GM12875 (cell line): ENCODE measurements at regions not wholly inside any gene's neighbourhood (a gene's known extent, or its start where the extent isn't known, plus 50 kb on each side); places are given as distances from the start of the nearest gene placed in this dataset.

Experiments used
- H3K4me3 ChIP-seq: one replicate; pipeline ENCODE4 v1.5.1; 2011; ENCODE audit warnings: low read depth, low read length, control low read depth
- CTCF ChIP-seq: IDR thresholded peaks from 2 replicates; pipeline ENCODE4 v1.5.1; 2011; ENCODE audit warnings: low read depth, mild to moderate bottlenecking, control low read depth, inconsistent platforms, low read length, moderate library complexity, borderline replicate concordance; ENCODE audit not compliant: insufficient read depth

- no peak overlapping the region for H3K4me3 ChIP-seq
- TF ChIP-seq CTCF: no peak
Measured at GRCh38 chr14:22124073-22124613, 450.5 kb upstream of the OR4E1 start.

DNA sequence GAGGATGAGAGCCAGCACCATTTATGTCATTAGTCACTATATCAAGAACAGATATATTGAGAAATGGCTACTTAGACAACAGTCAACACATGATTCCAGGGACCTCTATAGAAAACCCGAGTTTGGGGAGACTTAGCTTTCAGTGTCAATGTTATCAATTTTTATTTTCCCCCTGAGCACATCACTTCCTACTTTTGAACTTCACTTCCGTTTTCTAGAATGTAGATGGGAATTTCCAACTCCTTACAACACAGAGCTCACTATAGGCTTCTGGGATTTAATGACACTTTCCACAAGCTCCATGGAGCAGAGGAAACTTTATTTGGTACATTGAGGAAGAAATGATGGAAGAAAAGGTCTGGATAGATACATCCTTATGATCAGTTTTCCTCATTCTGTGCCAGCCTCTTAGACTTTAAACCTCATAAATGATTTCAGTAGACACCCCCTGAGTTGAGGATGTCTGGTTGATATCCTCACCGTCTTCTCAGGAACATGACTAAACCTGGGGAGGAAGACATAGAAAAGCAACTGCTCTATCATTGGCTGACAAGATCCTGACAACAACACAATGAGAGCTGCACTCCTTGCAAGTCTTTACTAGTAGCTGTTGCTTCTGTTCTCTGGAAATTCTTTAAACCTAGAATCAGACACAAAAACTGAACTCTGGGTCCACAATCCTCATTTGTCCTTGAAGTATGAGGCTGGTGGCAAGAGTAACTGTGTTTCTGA, 449.4 kb upstream of the OR4E1 start:
- H3K4me3 ChIP-seq: no peak overlapping the region
- no peak for TF ChIP-seq CTCF

DNA sequence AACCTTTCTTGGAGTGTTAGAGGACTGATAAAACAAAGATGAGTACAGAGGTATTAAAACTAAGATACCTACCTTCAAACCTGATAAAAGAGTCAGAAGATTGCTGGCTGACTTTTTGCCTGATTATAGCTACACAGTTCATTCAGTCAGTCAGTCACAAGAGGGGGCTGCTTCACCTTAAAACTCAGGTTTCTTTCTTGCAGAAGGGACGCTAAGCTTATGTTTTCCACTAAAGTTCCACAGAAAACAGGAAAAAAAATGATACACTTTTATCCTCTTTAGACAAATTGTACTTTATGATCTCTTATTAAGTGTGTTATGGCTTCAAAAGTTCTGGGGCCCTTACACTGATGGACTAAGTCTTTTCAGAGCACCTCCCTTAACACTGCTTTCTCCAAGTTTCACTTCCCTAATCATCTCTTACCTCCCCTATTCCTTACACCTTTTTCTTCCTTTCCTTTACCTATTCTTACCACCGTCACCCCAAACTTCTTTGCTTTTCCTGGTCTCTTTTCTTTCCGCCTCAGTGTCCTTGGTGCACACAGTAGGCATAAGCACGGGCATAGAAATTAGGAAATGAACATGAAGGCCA, 448.7 kb upstream of the OR4E1 start:
- no peak for TF ChIP-seq CTCF
- no peak overlapping the region for H3K4me3 ChIP-seq

DNA sequence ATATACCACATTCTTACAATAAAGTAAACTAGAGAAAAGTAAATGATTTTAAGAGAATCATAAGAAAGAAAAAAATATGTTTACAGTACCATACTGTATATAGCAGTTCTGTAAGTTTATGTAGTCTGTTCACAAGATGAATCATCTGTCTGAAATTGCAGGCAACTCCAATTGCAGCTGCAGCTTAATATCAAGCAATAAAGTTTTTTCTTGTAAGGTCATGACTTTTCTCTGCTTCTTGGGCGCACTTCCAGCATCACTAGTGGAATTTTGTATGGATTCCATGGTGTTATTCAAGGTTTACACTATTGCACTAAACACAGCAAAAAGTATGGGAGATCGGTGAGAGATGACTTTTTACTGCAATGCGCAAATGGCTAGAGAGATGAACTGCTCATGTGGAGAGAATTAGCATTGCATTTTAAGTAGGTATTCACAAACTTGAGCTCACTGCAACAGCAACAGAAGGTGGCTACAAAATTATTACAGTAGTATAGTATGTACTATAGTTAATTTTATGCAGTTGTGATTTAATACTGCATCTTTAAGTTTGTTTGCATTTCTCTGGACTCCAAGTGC, 445.4 kb upstream of the OR4E1 start:
- TF ChIP-seq CTCF: no peak
- H3K4me3 ChIP-seq: no peak overlapping the region

GRCh38 chr14:22113401-22113800, 439.8 kb upstream of the OR4E1 start:
- H3K4me3 ChIP-seq: no peak overlapping the region
- TF ChIP-seq CTCF: no peak

DNA sequence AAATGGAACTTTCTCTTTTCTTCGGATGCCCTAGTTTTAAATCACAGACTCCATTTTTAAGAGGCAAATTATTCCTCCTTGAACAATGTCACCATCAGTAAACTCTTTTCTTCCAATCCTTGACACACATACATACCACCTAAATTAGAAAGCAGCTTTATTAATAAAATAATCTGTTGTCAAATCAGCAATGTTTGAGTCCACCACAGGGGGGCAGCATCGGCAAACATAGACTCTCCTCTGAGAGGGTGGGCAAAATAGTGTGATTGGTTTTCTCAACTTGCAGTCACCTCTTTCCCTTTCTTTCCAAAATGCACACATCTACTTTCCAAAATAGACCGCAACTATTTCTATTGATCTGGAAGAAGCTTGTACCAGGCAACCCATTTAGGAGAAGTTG, 438.4 kb upstream of the OR4E1 start:
- TF ChIP-seq CTCF: peak; percentile 59; the same call in 1 of the 2 replicates
- no peak overlapping the region for H3K4me3 ChIP-seq
